Stimulated activated CD8-positive, alpha-beta memory T cell treated with anti-CD3 and anti-CD28 coated beads, Interleukin-4, amount 100 ng/mL, for 4 hours (primary cell): ENCODE measurements at regions not wholly inside any gene's neighbourhood (a gene's known extent, or its start where the extent isn't known, plus 50 kb on each side); places are given as distances from the start of the nearest gene placed in this dataset.

Source experiments
- DNase-seq, 2 donors: peaks; one replicate each; pipeline ENCODE4 v3.0.0-alpha.2; 2020; ENCODE audit warnings: low read depth in 2 of 2, low spot score in 1 of 2

DNA sequence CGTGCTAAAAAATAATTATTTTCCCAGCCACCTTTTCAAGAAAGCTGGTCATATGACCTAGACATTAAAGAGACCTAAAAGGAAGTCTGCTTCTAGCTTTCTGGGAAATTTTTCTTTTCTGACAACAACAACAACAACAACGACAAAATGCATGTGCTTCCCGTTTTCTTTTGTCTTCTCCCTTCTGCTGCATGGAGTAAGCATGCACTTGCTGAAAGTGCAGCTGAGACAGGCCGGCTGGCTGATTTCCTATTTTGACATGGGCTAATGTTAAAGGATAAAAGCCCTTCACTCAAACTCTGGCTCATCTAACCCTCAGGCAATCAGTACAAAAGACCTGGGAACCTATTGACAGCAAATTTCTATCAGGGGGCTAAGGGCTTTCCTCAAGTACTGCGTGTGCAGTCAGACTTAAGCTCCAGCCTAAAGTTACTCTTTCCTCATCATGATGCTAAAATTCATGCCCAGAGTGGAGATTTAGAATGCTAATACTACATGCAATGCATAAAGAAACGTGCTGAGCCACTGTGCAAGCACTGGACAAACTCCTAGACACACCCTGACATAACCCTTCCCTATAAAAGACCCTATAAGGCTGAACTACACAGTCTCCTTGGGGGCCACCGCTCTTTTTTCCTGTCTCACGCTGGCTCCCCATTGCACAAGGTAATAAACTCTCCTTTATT is 811.1 kb downstream of the UQCRFS1 start:
- no peak for DNase-seq

DNA sequence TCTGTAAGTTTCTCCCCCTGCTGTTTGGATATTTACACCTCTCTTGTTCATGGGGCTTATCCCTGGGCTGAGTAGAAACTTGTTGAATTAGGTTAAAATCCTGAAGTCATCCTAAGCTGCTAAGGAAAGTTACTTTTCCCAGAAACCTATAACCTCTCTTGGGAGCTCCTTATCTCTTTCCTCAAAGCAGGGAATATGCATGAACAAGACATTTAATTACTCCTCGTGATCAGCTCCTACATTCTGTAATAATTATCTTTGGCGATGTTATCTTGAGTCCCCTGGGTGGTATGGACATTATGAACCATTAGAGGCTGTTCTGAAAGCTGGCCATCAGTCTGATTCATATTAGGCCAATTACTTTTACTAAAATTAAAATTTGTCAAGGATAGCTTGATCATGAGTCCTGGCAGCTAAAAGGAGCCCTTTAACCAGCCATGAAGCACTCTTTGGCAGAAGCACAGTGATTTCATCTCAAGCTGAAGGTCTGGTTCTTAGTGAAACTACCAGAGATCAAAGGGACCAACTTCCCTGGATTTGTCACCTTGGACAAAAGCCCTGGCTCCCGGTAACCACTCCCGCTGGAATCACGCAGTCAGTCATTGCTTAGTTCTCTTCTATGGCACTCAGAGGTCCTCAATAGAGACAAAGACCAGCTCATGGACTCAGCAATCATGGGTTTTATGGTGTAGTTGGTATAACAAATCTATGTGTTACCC is 811.8 kb downstream of the UQCRFS1 start:
- no peak for DNase-seq

DNA sequence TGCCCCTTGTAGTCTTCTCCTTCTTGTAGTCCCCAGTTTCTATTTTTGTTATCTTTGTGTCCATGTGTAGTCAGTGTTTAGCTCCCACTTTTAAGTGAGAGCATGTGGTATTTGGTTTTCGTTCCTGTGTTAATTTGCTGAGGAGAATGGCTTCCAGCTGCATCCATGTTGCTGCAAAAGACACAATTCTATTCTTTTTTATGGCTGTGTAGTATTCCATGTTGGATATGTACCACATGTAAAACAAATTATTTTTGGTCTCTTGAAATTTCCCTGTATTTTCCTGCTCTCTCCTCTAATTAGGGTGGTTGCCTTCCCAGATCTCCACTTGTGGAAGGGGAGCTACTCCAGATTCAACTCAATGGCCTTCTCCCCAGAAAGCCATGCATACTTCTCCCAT is 813.8 kb downstream of the UQCRFS1 start:
- DNase-seq, result no peak

DNA sequence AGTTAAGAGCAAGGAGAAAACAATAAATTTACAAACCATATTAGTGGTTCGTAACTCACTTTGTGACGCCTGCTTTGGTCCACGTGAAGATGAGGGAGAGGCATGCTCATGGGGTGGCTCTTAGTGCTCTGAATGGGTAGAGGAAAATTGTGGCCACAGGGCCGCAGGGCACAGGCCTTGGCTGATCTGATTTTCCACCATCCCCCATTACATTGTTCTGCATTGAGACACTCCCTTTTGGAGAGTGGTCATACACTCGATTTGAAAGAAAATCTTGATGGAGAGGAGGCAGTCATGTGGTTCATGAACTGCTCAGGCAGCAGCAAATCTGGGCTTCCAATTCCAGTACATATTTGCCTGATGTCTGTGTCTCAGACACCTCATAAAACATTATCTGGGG is 815.2 kb downstream of the UQCRFS1 start:
- no peak for DNase-seq

DNA sequence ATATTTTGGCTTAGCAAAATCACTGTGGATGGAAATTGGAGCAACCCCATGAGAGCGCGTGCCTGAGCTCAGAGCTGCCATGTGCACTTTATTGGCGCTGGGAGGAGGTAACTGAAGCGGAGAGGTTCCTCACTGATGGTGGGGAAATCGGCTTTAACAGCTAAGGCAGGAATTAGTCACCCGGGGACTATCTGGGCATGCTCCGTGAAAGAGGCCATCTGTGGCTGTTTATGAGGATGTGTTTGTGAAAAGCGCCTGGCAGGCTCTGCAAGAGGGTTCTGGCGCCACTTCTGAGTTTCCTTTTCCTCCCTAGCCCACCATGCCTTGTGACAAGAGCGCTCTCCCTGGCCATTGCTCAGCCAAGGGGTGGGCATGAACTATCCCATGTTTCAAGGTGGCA is 815.6 kb downstream of the UQCRFS1 start:
- no peak for DNase-seq

DNA sequence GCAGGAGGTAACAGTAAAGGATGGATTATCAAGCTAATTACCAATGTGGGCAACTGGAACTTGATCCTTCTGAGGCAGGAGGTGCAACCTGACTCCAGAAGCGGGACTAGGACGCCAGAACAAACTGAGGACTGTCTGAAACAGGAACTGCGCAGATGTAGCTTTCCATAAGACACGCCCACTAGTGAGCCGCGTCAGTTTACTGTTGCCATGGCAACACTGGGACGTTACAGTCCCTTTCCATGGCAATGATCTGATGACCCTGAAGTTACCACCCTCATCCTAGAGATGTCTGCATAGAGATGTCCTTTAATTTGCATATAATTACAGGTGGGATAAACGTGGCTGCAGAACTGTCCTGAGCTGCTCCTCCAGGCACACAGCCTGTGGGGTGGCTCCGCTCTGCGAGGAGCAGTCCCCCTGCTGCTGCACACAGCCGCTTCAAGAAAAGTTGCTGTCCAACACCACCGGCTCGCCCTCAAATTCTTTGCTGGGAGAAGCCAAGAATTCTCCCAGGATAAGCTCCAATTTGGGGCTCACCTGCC is 816.6 kb downstream of the UQCRFS1 start:
- no peak for DNase-seq

DNA sequence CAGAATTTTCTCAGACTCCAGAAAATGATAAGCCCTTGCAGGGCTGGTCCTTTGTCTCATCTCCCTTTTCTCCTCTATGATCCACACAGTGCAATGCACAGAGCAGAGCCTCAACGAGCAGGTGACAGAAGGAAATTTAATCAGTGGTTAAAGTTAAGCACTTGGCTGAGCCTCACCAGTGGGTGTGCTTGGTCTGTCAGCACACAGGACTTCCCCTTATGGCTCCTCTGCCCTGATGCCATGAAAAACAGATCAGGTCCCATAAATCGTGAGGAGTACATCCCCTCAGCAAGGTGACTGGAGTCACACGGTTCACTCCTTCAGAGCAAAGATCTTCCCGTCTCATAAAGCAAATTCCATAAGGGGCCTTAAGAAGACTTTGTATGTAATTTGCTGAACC is 818.2 kb downstream of the UQCRFS1 start:
- DNase-seq, result no peak

DNA sequence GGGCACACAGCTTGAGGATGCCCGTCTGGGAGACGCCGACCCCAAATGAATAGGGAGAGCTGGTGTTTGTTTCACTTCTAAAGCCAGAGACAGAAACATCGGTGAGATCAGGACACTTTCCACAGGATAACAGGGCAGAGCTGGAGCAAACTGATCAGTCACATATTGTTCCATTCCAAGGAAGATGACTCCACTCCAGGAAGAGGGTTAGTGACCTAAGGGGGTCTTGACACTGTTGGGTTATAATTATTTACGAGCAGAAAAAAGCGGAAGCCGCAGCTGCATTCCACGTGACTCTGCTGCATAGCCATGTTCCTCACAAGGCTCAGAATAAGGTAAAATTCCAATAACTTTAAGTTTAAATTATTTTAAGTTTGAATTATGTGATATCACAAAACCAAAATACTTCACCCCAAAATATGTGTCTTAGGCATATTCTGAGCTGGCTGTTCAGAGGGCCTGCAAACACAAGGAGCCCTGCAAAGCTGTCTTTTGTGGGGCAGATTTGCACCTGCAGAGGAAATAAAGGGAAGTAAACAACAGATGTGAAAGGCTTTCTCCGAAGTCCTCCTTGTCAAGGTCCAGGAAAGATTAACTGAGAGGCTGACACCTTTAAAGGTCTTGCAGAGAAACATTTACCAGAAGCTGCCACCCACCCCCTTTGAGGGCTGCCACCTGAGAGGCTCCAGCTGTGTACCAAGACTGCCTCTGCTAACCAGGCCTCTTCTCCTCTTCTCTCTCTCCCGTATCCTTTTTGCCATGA is 819.2 kb downstream of the UQCRFS1 start:
- DNase-seq, result no peak

DNA sequence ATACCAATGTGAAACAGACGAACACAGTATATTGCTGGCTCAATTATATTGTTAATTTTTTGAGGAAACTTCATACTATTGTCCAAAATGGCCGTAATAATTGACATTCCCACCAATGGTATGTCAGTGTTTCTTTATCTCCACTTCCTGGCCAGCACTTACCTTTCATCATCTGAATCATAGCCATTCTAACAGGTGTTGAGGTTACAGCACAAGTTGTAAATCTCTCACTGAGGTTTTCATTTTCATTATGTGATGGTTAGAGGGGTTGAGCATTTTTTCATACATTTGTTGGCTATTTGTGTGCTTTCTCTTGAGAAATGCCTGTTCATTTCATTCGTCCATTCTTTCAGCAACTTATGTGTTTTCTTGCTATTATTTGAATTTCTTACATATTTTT is 824.0 kb downstream of the UQCRFS1 start:
- no peak for DNase-seq

DNA sequence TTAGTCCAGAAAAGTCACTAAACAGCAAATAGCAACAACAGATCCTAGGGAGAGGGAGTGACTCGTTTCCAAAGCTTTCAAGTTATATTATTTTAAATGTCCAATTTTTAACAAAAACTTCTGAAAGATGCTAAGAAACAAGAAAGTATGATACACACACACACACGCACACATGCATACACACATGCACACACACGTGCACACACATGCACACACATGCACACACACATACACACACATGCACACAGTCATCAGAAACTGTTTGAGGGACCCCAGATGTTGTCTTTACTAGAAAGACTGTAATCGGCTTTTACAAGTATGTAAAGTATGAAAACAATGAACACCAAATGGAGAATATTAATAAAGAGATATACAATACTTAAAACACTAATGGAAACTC is 825.4 kb downstream of the UQCRFS1 start:
- no peak for DNase-seq

DNA sequence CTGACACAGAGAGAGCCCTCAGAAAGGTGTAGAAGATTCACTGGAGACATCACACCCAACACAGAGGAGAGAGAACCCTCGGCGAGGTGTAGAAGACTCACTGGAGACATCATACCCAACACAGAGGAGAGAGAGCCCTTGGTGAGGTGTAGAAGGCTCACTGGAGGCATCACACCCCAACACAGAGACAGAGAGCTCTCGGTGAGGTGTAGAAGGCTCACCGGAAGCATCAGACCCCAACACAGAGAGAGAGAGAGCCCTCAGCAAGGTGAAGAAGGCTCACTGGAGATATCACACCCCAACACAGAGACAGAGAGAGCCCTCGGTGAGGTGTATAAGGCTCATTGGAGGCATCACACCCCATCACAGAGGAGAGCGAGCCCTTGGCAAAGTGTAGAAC is 826.5 kb downstream of the UQCRFS1 start:
- no peak for DNase-seq

DNA sequence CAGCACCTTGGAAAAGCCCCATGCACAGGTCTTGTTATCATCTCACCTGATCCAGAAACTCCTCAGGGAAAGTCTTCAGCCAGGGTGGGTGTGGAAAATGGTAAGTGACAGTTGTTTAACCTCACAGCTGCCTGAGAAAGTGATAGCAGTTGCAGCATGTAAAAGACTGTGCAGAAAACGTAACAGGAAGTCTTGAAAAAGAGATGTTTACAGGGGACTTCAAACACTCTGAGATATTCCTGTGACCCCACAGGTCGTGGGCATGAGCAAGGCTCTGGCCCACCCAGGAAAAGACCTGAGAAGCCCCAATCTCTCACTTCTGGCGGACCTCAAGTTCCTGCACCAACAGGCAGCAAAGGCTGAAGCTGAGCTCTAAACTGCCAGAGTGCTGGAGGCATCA is 826.9 kb downstream of the UQCRFS1 start:
- no peak for DNase-seq

DNA sequence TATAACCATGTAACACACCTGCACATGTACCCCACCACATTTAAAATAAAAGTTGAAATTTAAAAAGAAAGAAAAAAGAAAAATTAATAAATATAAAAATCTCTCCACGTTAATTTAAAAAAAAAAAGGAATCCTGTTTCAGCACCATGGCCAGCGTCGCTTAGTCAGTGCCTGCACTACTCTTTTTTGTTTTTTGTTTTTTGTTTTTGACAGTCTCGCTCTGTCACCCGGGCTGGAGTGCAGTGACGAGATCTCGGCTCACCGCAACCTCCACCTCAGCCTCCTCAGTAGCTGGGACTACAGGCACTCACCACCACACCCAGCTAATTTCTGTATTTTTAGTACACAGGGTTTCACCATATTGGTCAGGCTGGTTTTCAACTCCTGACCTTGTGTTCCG is 835.9 kb downstream of the UQCRFS1 start:
- DNase-seq, result no peak

DNA sequence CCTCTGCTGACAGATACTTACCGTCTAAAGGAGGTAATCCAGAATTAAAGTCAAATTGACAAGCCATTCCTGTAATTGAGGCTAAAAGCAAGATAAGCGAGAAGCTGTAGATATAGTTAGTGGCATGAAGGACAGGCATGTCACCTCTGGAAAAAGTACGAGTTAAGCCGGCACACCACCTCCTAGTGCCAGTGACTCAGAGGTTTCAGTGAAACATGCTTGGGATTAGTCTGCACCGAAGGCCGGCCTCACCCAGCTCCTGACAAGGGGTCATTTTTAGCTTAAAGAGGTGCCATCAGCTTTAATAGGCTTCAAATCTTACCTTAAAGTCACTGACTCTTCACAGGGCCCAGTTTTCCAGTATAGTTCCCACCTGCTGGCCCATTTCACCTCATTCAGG is 838.0 kb downstream of the UQCRFS1 start:
- DNase-seq, result no peak

DNA sequence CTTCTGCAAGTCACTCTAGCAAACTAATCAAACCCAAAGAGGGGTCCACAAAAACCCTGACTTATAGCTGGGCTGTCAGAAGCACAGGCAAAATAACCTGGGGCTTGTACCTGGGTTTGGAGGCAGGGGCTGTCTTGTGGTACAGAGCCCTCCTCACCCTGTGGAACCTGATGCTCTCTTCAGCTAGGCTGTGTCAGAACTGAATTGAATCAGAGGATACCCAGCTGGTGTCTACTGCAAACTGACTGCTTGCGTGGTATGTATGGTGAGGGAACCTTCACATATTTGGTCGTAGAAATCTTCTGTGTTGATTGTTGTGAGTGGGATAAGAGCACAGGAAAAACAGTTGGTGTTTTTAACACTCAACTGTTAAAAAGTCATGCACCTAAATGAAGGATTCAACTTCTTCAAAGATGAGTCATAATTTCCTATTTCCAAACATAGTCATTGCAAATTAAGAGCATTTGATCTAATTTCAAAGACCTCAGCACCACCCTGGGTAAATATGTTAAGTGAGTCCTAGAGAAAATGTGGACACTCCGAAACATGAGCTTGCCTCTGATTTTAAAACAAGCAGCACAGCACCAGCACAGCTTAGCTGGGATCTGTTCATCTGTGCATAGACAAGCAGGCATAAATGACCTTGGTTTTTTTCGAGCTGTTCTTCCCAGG is 840.2 kb downstream of the UQCRFS1 start:
- DNase-seq, result no peak

DNA sequence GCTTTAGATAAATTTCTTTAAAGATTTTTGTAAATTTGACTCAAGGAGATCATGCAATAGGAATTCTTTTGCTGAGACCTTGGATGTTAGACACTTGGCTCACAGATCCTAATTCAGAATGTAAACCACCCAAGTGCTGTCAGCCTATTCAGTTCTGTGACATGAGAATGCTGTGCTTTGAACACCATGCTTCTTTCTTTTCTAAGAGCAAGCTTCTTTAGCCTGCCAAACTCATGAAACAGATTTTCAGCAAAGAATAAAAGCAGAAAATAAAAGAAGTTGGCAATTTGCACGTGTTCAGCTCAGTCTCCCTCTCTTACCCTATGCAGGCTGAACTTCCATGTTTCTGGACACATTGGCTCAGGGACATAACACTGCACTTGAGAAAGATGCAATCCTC is 845.8 kb downstream of the UQCRFS1 start:
- DNase-seq, result no peak

DNA sequence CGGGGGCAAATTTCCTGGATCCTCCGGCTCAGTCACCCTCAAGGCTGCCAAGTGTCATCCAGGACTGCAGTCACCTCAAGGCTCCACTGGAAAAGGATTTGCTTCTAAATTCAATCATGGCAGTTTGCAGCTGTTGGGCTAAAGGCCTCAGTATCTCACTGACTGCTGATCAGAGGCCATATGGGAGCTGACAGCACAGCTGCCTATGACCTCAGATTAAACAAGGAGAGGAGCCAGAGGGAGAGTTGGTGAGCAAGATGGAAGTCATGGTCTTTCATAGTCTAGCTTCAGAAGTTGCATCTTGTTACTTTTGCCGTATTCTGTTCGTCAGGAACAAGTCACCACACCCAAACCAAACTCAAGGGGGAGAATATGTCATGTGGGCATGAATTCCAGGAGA is 849.7 kb downstream of the UQCRFS1 start:
- no peak for DNase-seq

DNA sequence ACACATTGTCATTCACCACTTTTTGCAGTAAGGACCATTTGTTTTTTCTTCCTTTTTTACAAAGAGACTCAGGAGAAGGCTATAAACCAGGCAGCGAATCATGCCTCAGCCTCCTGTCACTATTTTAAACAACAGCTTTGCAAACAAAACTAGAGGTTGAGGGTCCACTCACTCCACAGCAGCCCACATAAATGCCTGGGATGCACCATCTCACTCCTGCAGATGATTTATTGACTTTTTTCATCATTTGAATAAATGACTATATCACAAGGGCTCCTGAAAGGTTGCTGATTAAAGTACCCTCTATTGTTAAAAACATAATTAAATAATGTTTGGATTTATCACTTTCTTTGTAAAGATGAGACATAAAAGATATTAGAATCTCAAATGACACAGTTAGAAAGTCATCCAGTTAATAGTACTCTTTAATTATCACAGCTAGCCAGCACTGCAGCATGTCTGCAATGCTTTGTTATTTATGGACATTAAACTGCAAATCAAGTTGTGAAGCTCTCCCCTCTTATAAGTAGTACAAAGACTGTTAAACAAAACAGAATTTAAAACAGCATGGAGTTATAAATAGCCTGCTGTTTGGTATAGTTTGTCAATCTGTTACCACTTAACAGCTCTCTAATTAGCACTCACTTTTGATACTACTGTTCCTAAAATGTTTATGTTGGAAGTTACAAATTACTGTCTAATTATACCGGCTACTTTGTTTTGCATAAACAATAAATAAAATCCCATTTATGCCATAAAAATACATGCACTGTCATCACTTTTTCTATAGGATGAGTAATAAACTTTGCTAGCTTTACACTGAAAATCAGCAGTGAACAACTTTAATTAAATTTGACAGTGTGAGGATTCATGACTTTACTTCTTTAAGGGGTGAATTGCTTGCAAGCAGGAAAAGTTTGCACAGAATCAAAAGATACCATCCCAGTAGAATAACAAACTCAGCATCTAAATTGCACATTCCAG is 853.2 kb downstream of the UQCRFS1 start:
- DNase-seq, result no peak

DNA sequence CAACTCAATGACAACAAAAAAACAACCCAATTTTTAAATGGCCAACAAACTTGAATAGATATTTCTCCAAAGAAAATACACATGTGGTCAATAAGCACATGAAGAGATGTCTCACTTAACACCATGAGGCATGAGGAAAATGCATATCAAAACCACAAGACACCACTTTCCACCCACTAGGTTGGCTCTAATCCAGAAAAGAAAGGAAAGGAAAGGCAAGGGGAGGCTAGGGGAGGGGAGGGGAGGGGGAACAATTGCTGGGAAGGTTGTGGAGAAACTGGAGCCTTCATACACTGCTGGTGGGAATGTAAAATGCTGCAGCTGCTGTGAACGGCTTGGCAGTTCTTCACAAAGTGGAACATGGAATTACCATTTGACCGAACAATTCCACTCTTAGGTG is 854.3 kb downstream of the UQCRFS1 start:
- no peak for DNase-seq

DNA sequence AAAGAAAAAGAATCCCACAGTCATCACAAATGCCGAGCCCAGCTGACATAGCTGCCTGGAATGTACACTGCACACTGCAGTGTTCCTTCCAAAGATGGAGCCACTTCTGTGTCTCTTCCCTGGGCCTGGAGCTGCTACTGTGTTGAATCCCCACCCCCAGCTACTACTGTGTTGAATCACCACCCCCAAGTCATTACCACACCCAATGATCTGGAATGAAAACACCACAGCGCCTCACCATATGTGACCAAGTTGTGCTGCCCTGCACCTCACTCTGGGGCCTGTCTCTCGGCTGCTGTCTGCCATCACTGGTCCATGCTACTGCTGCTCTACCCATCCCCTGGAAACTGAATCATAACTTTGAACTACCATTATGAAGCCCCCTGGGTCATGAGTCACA is 861.2 kb downstream of the UQCRFS1 start:
- no peak for DNase-seq
